GM21737 (cell line): ENCODE measurements at regions not wholly inside any gene's neighbourhood (a gene's known extent, or its start where the extent isn't known, plus 50 kb on each side); places are given as distances from the start of the nearest gene placed in this dataset.

Experiments used
- ATAC-seq: cut with Tn5 transposase; IDR thresholded peaks from one replicate; pipeline ENCODE4 v1.9.1; 2021; ENCODE audit warnings: mild to moderate bottlenecking, moderate library complexity; ENCODE audit not compliant: unreplicated experiment

- no peak for ATAC-seq
Observed at GRCh38 chr6:81822568-81822967, 70.1 kb upstream of the TENT5A start.

- ATAC-seq, result no peak
Observed at GRCh38 chr6:81821449-81821848, 69.0 kb upstream of the TENT5A start.

- no peak for ATAC-seq
Observed at GRCh38 chr6:81820980-81821379, 68.5 kb upstream of the TENT5A start.

GRCh38 chr6:81820422-81820821 lies 67.9 kb upstream of the TENT5A start:
- ATAC-seq, result no peak

GRCh38 chr6:81819767-81820166 lies 67.3 kb upstream of the TENT5A start:
- ATAC-seq, result no peak

GRCh38 chr6:81818901-81819361 lies 66.5 kb upstream of the TENT5A start:
- no peak for ATAC-seq

GRCh38 chr6:81816380-81816779 lies 63.9 kb upstream of the TENT5A start:
- no peak for ATAC-seq

GRCh38 chr6:81814370-81815076 lies 62.0 kb upstream of the TENT5A start:
- no peak for ATAC-seq

- ATAC-seq, result no peak
Observed at GRCh38 chr6:81813305-81813704, 60.8 kb upstream of the TENT5A start.

- ATAC-seq, result no peak
Observed at GRCh38 chr6:81812401-81812800, 59.9 kb upstream of the TENT5A start.

- ATAC-seq, result no peak
Observed at GRCh38 chr6:81808851-81809570, 56.5 kb upstream of the TENT5A start.

GRCh38 chr6:81806793-81807565 lies 54.5 kb upstream of the TENT5A start:
- ATAC-seq, result no peak

GRCh38 chr6:81802356-81802755 lies 49.9 kb upstream of the TENT5A start:
- no peak for ATAC-seq
